ENCODE measurements at regions not wholly inside any gene's neighbourhood (a gene's known extent, or its start where the extent isn't known, plus 50 kb on each side); places are given as distances from the start of the nearest gene placed in this dataset.

DNA sequence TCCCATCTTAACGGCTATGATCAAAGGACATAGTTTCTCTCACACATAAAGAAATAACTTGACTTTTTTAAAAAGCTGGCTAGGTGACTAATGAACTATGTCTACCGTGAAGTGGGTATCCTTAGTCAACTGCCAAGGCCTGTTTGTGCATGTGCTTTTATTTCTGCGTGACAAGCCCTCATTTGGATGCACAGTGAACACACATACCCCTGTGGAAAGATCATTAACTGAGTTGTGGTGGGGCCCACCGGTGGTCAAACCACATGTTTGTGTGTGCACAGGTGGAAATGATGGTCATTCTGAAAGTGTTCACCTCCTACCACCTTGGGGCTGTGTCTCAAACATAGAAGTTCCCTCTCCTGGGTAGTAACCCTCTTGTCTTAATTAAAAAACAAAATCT, 256.1 kb upstream of the SALL1 start:
- TF ChIP-seq, protein P1, sequence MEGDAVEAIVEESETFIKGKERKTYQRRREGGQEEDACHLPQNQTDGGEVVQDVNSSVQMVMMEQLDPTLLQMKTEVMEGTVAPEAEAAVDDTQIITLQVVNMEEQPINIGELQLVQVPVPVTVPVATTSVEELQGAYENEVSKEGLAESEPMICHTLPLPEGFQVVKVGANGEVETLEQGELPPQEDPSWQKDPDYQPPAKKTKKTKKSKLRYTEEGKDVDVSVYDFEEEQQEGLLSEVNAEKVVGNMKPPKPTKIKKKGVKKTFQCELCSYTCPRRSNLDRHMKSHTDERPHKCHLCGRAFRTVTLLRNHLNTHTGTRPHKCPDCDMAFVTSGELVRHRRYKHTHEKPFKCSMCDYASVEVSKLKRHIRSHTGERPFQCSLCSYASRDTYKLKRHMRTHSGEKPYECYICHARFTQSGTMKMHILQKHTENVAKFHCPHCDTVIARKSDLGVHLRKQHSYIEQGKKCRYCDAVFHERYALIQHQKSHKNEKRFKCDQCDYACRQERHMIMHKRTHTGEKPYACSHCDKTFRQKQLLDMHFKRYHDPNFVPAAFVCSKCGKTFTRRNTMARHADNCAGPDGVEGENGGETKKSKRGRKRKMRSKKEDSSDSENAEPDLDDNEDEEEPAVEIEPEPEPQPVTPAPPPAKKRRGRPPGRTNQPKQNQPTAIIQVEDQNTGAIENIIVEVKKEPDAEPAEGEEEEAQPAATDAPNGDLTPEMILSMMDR (IDR thresholded peaks at IDR 0.05; ENCODE audit: borderline replicate concordance), result no peak
- intact Hi-C loops (cut with micrococcal nuclease), result no loop called here
- Histone ChIP-seq H3K36me3 (no peaks in the 10 kb centered on the region), H3K9me3 (replicated peaks) (no peaks in the 10 kb centered on the region), H3K4me3 (no peak overlapping the region), H3K4me1 (no peaks in the 10 kb centered on the region), H3K27me3 (ENCODE audit: low read depth) (no peaks in the 10 kb centered on the region), H3K27ac (replicated peaks) (no peak overlapping the region)
- no peak for DNase-seq

DNA sequence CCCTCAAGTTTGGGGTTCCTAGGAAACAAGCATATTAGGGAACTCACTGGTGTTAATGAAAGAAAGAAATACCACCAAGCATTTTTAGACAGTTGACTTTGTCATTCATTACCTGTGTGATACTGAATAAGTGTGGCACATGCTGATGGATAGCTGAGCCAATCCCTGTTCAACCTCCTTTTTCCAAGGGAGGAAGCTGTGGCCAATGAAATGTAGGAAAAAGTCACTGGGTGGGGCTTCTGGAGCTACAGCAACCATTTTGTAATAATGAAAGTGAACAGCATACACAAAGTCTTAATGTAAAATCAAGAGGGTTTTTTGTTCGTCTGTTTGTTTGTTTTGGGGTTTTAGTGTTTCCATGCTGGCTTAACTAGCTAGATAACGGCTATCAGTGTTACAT, 254.3 kb upstream of the SALL1 start:
- H3K9me3 ChIP-seq (replicated peaks), result peaks cover under 1% of the 10 kb centered on the region
- H3K27ac ChIP-seq (replicated peaks), result no peak overlapping the region
- no peak overlapping the region for H3K4me3 ChIP-seq
- H3K27me3 ChIP-seq (ENCODE audit: low read depth), result no peaks in the 10 kb centered on the region
- intact Hi-C loops (cut with micrococcal nuclease), result no loop called here
- H3K4me1 ChIP-seq, result no peaks in the 10 kb centered on the region
- no peaks in the 10 kb centered on the region for H3K36me3 ChIP-seq
- no peak for DNase-seq
- TF ChIP-seq, protein P1 (IDR thresholded peaks at IDR 0.05; ENCODE audit: borderline replicate concordance), result no peak

- no peak overlapping the region for H3K27ac ChIP-seq (replicated peaks)
- no peak for DNase-seq
- intact Hi-C loops (cut with micrococcal nuclease), result no loop called here
- H3K36me3 ChIP-seq, result no peaks in the 10 kb centered on the region
- H3K4me3 ChIP-seq, result no peak overlapping the region
- H3K27me3 ChIP-seq (ENCODE audit: low read depth), result no peaks in the 10 kb centered on the region
- TF ChIP-seq, protein P1 (IDR thresholded peaks at IDR 0.05; ENCODE audit: borderline replicate concordance), result no peak
- H3K4me1 ChIP-seq, result no peaks in the 10 kb centered on the region
- peaks cover 3% of the 10 kb centered on the region for H3K9me3 ChIP-seq (replicated peaks)
Measured at GRCh38 chr16:51404386-51404785, 253.3 kb upstream of the SALL1 start.

GRCh38 chr16:51402785-51403184, 251.7 kb upstream of the SALL1 start:
- Histone ChIP-seq H3K4me1 (no peaks in the 10 kb centered on the region), H3K9me3 (replicated peaks) (peaks cover 3% of the 10 kb centered on the region), H3K4me3 (no peak overlapping the region), H3K27me3 (ENCODE audit: low read depth) (no peaks in the 10 kb centered on the region), H3K27ac (replicated peaks) (no peak overlapping the region), H3K36me3 (no peaks in the 10 kb centered on the region)
- DNase-seq, result no peak
- TF ChIP-seq, protein P1 (IDR thresholded peaks at IDR 0.05; ENCODE audit: borderline replicate concordance), result no peak
- intact Hi-C loops (cut with micrococcal nuclease), result no loop called here

DNA sequence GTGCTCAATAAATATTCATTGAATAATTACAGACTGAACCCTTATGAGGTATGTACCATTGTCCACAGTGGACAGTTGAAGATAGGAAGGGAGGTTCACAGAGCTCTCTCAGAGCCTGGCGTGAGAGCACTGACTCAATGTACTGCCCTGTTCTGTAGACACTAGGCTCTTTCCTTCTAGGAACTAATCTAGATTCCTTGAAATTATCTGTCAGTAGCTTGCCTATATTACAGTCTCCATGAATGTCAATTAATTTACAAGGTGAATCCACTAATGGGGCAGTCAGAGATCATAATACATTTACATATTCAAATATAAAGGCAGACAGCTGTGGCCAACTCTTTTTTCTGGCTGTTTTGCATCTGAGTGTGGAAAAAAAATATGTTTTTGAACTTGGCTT, 251.2 kb upstream of the SALL1 start:
- Histone ChIP-seq H3K36me3 (no peaks in the 10 kb centered on the region), H3K27me3 (ENCODE audit: low read depth) (no peaks in the 10 kb centered on the region), H3K9me3 (replicated peaks) (peaks cover 3% of the 10 kb centered on the region), H3K4me1 (no peaks in the 10 kb centered on the region), H3K4me3 (no peak overlapping the region), H3K27ac (replicated peaks) (no peak overlapping the region)
- TF ChIP-seq, protein P1 (IDR thresholded peaks at IDR 0.05; ENCODE audit: borderline replicate concordance), result no peak
- no peak for DNase-seq
- intact Hi-C loops (cut with micrococcal nuclease), result no loop called here

- no peaks in the 10 kb centered on the region for H3K36me3 ChIP-seq
- TF ChIP-seq, protein P1 (IDR thresholded peaks at IDR 0.05; ENCODE audit: borderline replicate concordance), result no peak
- peaks cover 3% of the 10 kb centered on the region for H3K9me3 ChIP-seq (replicated peaks)
- intact Hi-C loops (cut with micrococcal nuclease), result no loop called here
- no peak for DNase-seq
- no peak overlapping the region for H3K4me3 ChIP-seq
- H3K27me3 ChIP-seq (ENCODE audit: low read depth), result no peaks in the 10 kb centered on the region
- no peaks in the 10 kb centered on the region for H3K4me1 ChIP-seq
- no peak overlapping the region for H3K27ac ChIP-seq (replicated peaks)
Measured at GRCh38 chr16:51401673-51402072, 250.6 kb upstream of the SALL1 start.

Measured in left ventricle myocardium inferior (tissue), 1 donor.